ENCODE measurements at regions not wholly inside any gene's neighbourhood (a gene's known extent, or its start where the extent isn't known, plus 50 kb on each side); places are given as distances from the start of the nearest gene placed in this dataset.
"Not testable (repeated sequence)": the region's sequence is repeated elsewhere in the genome, so short reads cannot be mapped to it uniquely, and the experiment has no call there.

- TF ChIP-seq POLR2A (IDR thresholded peaks at IDR 0.05; ENCODE audit: low read depth, low read length); CTCF (IDR thresholded peaks at IDR 0.05; ENCODE audit: extremely low read depth in 1 of 2, insufficient read depth in 1 of 2, low read depth in 1 of 2, low read length in 2 of 2); EZH2 (IDR thresholded peaks at IDR 0.05; ENCODE audit: borderline replicate concordance, low read depth, low read length, severe bottlenecking); MYC (IDR thresholded peaks at IDR 0.05; ENCODE audit: low read depth, low read length); POLR2AphosphoS5 (IDR thresholded peaks at IDR 0.05; ENCODE audit: insufficient read depth, low read depth, low read length): not testable (repeated sequence)
Measured at GRCh38 chr2:111437288-111437990, 316.7 kb downstream of the BCL2L11 start.
